Fibroblast of upper back skin (primary cell): ENCODE measurements at regions not wholly inside any gene's neighbourhood (a gene's known extent, or its start where the extent isn't known, plus 50 kb on each side); places are given as distances from the start of the nearest gene placed in this dataset.

ENCODE experiments used
- DNase-seq: peaks from one replicate; pipeline ENCODE4 v3.0.0-alpha.2; 2013

DNA sequence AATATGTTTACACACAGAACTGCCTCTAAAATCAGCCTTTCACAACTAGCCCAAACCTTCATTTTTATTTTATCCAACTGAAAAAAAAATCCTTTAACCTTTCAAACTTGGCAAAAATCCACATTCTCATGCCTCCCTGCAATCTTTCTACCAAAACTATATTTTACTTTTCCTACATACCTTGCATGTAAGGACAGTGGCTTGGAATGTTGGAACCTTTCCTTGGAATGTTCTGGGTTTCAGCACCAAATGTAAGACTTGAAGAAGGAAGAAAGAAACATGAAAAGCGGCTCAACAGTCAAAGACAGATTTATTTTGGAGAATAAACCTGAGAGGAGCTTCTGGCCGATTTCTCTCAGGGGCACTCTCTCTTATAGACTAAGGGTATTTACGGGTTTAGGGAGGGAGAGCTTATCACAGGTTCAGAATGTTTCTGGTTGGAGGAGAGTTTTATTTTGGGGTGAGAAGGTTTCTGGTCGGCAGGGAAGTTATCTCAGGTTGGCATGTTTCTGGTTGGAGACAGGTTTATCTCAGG, 79.7 kb downstream of the RRM2 start:
- DNase-seq, result peak; percentile 78

DNA sequence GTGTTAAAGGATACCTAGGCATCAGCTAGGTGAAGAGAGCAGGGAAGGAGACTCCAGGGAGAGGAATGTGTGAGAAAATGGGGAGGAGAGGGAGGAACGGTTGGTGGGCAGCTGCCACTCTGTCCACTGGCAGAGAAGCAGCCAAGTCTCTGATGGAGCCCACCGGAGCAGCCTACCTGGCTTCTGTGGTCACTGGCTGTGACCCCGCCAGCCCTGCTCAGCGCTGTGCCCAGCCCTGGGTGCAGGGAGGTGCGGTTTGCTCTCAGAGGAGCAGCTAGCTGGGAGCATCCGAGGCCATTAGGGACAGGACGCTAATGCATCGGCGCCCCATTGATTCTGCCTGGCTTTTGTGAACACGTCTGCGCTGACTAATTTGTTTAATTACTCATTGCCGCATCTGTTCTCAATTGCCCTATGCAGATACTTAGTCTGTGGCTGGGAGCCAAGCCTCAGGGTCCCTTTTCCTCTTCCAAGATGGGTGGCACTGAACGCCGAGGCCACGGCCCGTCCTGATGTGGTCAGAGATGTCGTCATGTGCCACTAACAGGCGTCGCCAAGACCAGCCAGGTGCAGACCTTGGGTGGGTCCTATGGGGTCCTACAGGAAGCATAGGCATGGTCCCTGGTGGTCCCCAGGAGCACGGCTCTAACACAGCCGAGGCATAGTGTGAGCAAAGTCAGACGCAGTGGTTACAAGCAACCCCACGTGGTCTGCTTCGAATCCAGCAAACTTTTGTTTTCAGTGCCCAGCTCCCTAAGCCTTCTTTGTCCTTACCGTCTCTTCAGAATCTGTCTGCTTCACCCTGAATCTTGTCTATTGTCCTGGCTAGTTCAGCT, 82.0 kb downstream of the RRM2 start:
- DNase-seq, result peak; percentile 74

DNA sequence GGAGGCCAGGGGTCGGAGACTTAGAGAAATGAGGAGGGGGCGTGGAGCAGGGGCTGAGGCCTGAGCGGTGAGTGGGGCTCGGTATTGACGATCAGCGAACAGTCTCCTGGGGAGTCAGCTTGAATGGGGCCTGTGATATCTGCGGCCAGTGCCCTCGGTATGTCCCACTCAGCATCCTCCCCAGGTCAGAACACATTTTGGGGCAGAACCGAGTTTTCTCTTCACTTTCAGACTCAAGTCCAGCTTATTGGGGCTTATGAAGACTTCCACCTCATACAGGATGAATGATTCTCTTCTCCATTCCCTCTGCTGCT, 82.6 kb downstream of the RRM2 start:
- DNase-seq, result no peak

DNA sequence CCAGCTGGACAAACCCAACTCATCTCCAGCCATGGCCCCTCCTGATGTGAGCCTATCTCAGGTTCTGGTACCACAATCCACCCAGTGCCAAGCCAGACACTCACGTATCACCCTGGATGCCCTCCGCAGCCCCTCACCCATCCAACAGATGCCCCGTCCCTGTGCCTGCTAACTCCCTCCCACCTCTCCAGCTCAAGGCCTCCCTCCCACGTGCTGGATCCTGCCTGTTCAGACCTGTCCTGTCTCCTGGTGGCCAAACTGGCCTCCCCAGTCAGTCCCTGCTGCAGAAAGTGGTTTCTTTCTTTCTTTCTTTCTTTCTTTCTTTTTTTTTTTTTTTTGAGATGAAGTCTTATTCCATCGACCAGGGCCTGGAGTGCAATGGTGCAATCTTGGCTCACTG, 86.2 kb downstream of the RRM2 start:
- DNase-seq, result no peak

DNA sequence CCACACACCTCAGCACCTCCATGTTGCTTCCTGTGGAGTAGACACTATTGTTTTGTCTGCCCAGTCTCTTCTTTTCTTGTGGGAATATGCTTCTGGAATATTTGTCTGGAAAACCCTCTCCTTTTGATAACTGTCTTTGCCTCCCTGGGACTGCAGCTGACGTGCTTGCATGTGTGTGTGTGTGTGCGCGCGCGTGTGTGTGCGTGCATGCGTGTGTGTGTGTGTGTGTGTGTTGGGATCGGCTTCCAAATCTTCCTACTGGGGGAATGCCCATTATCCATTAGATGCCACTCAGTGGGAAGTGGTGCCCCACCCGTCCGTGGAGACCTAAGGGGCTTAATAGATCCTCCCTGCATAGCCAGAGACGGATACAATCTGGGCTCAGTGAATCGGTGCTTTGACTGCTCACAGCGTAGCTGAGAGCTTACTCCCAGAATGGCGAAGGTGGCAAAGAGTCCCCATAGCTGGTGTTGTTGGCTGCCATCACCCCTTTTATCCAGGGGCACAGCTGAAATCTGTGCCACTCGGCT, 86.9 kb downstream of the RRM2 start:
- DNase-seq, result no peak

DNA sequence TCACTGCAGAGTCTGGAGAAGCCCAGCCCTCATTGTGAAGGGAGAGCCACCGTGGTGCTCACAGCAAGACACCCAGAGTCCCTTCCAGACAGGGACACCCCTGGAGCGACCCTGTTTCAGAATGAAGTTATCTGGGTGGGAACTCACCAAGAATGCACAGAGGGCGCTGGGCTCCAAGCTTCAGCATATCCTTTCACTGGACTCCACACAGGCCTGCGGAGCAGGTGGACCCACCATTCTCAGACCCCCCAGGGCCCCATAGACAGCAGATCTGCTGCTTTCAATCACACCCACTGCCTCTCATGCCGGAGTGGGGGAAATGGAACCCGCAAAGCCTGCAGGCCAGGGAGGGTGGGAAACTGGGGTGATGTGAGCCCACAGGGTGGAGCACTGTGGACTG, 87.8 kb downstream of the RRM2 start:
- no peak for DNase-seq

DNA sequence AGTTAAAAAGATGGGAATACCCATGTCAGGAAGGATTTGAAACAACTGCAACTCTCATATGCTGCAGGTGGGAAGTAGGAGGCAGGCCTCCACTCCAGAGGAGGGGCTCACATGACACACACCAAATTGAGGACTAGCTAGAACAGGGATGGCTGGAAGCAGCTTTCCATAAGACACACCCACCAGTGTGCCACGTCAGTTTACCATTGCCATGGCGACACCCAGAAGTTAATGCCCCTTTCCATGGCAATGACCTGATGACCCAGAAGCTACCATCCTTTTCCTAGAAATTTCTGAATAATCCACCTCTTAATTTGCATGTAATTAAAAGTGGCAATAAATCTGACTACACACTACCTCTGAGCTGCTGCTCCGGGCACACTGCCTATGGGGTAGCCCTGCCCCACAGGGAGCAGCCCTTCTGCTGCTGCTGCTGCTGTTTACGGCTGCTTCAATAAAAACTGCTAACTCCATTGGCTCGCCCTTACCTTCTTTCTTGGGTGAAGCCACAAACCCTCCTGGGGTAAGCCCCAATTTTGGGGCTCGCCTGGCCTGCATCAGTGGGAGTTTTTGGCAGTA, 89.4 kb downstream of the RRM2 start:
- no peak for DNase-seq

DNA sequence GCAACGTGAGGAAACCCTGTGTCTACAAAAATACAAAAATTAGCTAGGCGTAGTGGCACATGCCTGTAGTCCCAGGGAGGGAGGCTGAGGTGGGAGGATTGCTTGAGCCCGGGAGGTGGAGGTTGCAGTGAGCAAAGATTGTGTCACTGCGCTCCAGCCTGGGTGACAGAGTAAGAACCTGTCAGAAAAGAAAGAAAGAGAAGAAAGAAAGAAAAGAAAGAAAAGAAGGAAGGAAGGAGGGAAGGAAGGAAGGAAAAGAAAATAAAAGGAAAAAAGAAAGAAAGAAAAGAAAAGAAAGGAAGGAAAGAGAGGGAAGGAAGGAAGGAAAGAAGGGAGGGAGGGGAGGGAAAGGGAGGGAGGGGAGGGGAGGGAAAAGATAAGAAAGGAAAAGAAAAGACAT, 89.9 kb upstream of the HPCAL1 start:
- DNase-seq, result no peak

DNA sequence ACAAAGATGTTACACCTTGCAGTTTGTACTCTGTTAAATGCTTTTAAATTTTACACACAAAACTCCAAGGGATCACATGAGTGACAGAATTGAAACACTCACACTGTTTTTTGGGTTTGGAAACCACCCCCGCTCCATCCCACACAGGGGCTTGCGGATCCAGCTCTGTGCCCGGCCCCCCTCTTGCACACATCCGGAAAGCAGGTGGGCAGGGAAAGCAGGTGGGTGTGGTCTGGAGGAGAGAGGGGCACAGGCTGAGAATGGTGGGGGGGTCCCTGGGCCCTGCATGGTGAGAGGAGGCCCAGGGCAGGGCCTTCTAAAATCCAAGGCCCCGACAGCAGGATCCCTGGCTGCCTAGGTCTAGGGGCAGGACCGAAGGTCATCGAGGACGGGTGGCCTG, 88.5 kb upstream of the HPCAL1 start:
- DNase-seq, result no peak

DNA sequence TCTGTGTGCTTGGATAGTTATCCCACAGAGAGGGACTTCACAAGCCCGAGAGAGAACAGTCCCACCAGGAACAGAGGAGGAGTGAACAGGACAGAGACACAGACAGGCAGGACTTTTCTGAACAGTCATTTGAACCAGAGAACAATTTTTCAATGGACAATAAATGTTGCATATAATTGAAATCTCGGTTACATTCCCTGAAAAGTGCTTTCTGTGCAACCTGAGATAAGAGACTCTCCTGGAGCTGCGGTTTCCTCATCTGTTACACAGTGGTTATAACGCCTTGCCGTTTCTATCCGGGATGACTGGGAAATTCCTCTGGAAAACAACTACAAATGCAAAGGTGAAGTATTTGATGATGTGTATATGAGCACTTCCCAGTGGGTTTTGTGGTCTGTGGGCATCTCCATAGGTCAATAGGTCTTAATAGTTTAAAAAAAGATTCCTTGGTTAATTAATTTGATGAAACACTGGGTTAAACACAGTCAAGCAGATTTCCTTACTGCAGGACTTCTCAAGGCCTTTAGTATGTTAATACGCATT, 87.2 kb upstream of the HPCAL1 start:
- peak; percentile 19 for DNase-seq

DNA sequence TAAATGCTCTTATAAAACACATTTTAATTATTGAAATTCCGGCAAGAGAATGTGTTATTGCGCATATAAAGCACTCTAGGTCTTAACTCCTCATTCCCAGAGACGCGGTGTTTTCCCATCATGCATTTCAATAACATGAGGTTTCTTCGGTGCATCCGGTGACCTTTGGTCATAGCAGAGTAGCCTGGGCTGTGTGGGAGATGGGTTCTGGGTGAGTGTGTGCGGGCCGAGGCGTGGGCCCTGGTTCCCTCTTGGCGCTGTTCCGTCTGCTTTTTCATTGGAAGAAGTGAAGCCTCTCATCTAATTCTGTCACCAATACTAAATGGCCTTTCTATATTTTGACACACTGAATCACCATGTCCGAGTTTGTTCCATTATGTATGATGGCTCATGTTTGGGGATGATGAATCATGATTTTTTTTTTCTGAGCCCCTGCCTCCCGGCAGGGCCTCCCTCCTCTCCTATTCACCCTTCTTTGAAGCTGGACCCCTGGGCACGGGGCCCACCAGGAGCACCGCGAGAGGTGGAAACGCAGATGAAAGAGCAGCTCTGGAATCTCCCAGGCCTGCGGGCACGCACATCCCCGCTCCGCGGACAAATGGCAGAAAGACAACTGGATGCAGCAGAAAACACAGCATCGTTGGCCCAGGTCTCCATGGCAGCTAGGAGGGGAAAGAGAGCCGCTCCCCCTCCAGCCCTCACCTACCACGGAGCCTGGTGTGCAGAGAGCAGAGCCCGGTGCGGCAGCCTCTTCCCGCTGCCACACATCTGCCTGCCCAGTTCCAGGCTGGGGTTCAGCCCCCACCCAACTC, 85.8 kb upstream of the HPCAL1 start:
- peak; percentile 29 for DNase-seq

DNA sequence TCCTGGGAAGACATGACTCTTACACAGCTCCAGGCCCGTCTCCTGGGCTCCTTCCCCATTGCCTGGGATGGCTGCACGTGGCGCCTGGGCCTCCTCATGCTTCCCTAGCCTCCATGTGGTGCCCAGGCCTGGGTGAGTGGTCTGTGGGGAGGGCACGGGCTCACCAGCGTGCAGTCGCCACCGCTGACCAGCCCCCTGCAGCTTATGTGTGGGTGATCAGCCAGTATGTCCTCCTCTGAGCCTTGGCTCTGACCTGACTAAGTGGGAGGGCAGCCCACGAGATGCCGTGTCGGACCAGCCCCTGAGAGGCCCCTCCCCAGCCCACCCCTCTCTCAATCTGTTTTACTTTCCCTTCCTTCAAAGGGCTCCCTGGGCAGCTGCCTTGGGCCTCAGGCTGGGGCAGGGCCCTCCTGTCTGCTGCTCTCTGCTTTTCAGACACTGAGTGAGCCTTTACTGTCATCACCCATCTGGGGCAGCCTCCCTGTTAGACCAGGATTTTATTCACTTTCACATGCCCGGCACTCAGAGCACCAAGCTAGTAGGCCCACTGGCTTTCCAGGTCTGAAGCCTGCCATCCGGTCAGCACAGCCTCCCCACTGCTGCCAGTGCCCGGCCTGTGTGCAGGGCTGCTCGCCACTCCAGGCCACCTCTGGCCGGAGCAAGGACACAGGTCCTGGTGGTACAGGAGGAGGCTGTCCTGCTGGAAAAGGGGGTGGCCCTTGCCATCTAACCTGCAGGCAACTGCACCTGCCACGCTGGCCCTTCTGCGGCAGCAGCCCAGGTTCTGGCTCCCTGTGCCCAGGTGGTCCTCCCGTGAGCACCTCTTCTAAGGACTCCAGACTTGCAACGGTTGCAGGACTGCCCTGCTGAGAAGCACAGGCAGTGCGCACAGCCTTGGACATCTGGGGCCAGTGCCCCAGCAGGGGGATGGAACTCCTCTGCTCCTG, 84.9 kb upstream of the HPCAL1 start:
- peak; percentile 12 for DNase-seq

DNA sequence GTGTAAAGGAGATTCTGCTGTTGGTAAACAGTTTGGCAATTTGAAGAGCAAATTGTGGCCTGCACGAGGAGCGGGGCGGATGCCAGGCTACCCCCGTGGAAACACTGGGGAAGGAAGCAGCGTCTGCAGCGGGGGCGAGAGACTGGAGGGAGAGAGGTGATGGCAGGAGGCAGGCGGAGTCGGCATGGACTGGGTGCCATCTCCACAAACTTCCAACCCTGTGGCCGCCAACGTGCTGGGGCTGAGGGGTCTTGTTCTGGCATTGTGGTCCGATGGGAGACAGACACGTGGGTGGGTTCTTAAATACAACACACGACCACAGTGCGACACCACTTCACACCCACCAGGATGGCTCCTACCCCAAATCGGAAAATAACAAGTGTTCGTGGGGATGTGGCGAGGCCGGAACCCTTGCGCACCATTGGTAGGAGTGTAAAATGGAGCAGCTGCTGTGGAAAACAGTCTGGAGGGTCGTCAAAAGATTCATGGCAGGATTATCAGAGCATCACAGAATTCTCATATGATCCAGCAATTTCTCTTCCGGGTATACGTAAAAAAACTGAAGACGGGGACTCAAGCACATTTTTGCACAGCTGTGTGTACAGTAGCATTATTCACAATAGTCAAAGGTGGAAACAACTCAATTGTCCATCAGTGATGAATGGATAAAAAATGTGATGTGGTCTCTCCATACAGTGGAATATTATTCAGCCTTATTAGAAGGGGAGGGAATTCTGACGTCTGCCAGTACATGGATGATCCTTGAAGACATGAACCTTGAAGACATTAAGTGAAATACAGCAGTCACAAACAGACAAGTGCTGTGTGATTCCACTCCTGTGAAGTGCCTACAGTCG, 82.4 kb upstream of the HPCAL1 start:
- peak; percentile 31 for DNase-seq

DNA sequence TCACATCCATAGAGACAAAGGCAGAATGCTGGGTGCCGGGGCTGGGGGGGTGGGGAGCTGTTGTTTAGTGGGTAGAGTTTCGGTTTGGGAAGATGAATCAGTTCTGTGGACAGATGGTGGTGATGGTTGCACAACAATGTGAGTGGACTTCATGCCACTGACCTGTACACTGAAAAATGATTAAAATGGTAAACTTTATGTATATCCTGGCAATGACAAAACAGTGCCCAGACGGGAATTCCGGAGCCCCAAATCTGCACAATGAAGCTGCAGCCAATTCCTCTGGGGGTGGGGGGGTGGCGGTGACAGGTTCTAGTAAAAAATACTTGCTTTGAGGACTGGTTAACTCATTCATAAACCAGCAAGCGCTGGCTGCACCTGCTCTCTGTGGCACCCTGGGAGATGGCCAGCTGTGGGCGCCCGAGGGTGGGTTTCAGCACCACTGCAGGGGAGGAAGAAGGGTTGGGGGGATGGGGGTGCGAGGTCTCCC, 81.8 kb upstream of the HPCAL1 start:
- DNase-seq, result peak; percentile 51

DNA sequence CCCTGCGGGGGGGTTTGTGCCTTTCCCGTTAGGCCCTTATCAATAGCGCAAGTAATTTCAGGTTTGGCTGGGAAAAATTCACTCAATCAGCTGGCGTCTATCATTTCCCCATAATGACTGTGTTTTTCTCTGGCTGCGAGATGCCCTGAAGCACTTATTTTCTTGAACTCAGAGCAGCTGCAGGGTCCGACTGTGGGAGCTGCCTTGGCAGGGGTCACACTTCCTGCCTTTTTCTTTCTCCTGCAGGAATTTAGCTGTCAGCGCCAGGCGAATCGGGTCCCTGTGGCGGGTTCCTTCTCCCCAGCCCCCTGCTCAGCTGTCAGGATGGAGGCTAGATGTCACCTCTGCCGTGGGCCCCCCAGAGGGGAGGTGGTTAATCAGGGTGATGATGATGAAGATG, 81.3 kb upstream of the HPCAL1 start:
- no peak for DNase-seq

DNA sequence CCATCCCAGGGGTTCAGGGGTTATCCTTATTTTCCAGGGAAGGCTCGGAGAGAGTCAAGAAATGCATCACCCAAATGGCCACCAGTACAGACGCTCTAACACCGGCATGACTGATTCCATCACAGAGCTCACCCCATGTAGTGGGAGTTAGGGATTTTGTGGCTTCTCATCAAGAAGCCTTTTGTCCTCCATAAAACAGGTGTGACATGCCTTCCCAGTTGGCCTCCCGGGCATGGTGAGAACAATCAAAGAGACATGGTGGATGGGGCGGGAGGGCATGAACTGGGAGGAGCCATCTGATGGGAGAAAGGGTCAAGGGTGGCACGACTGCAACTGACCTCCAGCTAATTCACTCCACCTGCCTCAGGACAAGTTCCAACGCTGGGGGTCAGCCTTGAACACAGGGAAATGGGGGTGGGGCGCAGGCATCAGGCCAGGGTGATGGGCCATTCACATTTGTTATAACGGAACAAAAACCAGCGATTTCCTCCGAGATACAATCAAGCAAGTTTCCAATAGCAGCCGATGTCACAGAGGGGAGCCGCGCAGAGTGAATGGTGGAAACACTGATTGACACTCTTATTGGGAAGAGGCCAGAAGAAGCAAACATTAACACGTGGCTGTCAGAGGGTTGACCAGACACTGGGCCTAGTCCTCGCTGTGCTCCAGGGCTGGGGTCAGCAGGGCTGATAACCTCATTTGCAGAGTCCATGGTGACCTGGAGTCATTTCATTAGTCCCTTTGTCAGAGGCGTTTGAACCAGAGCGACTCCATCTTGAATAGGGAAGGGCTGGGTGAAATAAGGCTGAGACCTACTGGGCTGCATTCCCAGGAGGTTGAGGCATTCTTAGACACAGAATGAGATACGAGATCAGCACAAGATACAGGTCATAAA, 80.5 kb upstream of the HPCAL1 start:
- no peak for DNase-seq

DNA sequence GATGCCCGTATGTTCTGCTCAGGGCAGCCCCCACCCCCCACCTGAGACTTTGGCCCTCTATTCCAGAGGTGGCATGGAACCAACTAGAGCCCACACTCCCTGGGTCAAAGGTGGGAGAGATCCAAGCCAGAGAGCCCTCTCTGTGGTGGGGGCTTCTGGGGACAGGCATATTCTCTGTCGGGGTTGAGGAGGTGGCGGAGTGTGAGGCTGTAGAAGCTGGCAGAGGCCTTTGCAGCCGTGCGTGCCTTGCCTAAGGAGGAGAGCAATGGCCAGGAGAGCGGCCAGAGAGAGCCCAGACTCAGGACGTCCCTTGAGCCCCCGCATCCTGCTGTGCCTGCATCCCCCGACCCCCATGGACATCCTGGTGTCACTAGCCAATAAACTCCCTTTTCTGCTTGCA, 79.2 kb upstream of the HPCAL1 start:
- DNase-seq, result no peak

DNA sequence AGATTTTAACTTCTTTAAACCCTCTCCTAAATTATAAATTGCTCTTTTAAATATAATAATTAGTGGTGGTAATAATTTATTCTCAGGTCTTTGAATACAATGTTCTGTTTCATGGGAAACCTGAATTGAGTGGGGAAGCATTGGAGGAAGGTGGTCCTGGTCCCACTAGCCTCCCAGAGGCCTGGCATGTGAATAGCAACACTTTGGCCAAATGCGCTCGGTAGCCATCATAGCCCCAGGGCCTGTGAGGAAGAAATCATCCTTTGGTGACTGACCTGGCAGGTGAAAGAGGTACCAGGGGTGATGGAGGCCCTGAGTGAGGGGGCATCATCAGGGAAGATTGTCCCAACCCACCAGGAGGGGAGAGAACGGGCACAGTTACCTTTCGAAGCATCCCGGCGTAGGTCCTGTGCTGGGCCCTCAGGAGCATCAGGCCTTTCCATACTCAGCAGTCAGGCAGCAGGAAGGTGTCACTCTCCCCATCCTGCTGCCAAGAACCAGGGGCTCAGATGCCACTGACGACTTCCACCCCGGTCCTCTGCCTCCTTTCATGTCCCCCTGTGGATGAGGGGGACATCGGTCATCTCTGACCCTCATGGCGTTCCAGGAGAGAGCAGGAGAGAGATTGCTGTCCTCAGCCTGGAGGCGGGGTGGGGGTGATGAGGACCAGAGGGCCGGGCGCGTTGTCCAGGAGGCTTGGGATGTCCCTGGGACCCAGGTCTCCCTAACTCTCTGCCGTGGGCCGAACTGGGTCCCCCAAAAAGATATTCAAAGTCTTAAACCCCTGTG, 78.6 kb upstream of the HPCAL1 start:
- no peak for DNase-seq

DNA sequence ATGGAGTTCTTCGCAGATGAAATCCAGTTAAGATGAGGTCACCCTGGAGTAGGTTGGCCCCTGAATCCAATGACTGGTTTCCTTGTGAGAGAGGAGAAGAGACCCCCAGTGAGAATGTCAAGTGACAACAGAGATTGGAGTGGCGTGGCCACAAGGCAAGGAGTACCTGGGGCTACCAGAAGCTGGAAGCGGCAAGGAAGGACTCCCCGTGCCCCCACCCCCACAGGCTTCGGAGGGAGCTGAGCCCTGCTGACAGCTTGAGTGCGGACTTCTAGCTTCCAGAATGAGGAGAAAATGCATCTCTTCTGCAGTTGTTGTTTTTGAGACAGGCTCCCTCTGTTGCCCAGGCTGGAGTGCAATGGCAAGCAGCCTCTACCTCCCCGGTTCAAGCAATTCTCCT, 78.0 kb upstream of the HPCAL1 start:
- DNase-seq, result no peak
